MM.1S (cell line): ENCODE measurements at regions not wholly inside any gene's neighbourhood (a gene's known extent, or its start where the extent isn't known, plus 50 kb on each side); places are given as distances from the start of the nearest gene placed in this dataset.

ENCODE experiments used
- DNase-seq: peaks from one replicate; pipeline ENCODE4 v3.0.0-alpha.2; 2015
- H2AFZ ChIP-seq: fragments of 300-600 bp; sonication (generic); 2 replicates; pipeline ENCODE4 v1.6.0; 2016; ENCODE audit warnings: antibody characterized with exemption, low read length
- H3F3A ChIP-seq: fragments of 300-600 bp; sonication (generic); 2 replicates; pipeline ENCODE4 v1.6.1; 2016; ENCODE audit warnings: mild to moderate bottlenecking, antibody characterized with exemption, low read length, moderate library complexity, mixed read lengths; ENCODE audit not compliant: insufficient read depth
- H3K27ac ChIP-seq: fragments of 300-600 bp; sonication (generic); 2 replicates; pipeline ENCODE4 v1.5.1; 2016; ENCODE audit warnings: mild to moderate bottlenecking, low read length
- H3K27me3 ChIP-seq: fragments of 300-600 bp; sonication (generic); replicated peaks from 2 replicates; pipeline ENCODE4 v1.6.0; 2016; ENCODE audit warnings: low read length; ENCODE audit not compliant: insufficient read depth
- H3K36me3 ChIP-seq: fragments of 300-600 bp; sonication (generic); replicated peaks from 2 replicates; pipeline ENCODE4 v1.6.1; 2016; ENCODE audit warnings: mild to moderate bottlenecking, low read length, mixed read lengths; ENCODE audit not compliant: insufficient read depth
- H3K4me1 ChIP-seq: fragments of 300-600 bp; sonication (generic); 2 replicates; pipeline ENCODE4 v1.6.1; 2016; ENCODE audit warnings: low read length, mixed read lengths
- H3K4me2 ChIP-seq: fragments of 300-600 bp; sonication (generic); 2 replicates; pipeline ENCODE4 v1.6.0; 2016; ENCODE audit warnings: low read depth, low read length
- H3K4me3 ChIP-seq: fragments of 300-600 bp; sonication (generic); 2 replicates; pipeline ENCODE4 v1.5.1; 2016; ENCODE audit warnings: low read length, mixed read lengths
- H3K79me2 ChIP-seq: fragments of 300-600 bp; sonication (generic); 2 replicates; pipeline ENCODE4 v1.6.1; 2016; ENCODE audit warnings: mixed run types, low read length, mixed read lengths
- H3K9ac ChIP-seq: fragments of 300-600 bp; sonication (generic); 2 replicates; pipeline ENCODE4 v1.6.1; 2016; ENCODE audit warnings: low read length, mixed read lengths
- H3K9me2 ChIP-seq: fragments of 300-600 bp; sonication (generic); replicated peaks from 2 replicates; pipeline ENCODE4 v1.6.1; 2016; ENCODE audit warnings: mild to moderate bottlenecking, low read length, mixed read lengths; ENCODE audit not compliant: insufficient read depth
- H3K9me3 ChIP-seq: fragments of 300-600 bp; sonication (generic); replicated peaks from 2 replicates; pipeline ENCODE4 v1.6.1; 2016; ENCODE audit warnings: mild to moderate bottlenecking, low read length, mixed read lengths; ENCODE audit not compliant: insufficient read depth
- H4K20me1 ChIP-seq: fragments of 300-600 bp; sonication (generic); 2 replicates; pipeline ENCODE4 v1.6.1; 2016; ENCODE audit warnings: mild to moderate bottlenecking, low read length, moderate library complexity, mixed read lengths; ENCODE audit not compliant: insufficient read depth
- EZH2 ChIP-seq: fragments of 300-600 bp; sonication (generic); optimal IDR thresholded peaks from 2 replicates; pipeline ENCODE3; 2017; ENCODE audit warnings: low read depth, mild to moderate bottlenecking, antibody characterized with exemption, low read length, mixed read lengths
- EZH2phosphoT487 ChIP-seq: fragments of 300-600 bp; sonication (generic); IDR thresholded peaks from 2 replicates; pipeline ENCODE4 v1.6.1; 2018; ENCODE audit warnings: antibody characterized with exemption, low read length
- TF ChIP-seq, protein P1 (sequence below): fragments of 300-600 bp; sonication (generic); IDR thresholded peaks from 2 replicates; pipeline ENCODE4 v1.5.1; 2016; ENCODE audit warnings: antibody characterized with exemption, low read length, mixed read lengths

DNA sequence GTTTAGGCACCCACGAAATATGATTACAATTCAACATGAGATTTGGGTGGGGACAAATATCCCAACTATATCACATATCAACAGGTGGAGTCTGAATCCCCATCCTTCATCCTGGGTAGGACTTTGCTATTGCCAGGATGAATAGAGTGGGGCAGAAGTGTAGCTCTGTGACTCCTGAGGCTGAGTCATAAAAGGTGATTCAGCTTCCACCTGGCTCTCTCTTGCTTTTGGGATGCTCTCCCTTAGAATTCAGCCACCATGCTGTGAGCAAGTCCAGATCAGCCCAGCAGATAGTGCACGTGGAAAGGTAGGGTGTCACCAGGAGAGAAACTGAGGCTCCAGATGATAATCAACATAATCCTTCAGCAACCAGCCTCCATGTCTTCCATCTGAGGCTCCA lies 193.8 kb upstream of the BCOR start:
- TF ChIP-seq EZH2 (no peak), EZH2phosphoT487 (no peak)
- TF ChIP-seq, protein P1, sequence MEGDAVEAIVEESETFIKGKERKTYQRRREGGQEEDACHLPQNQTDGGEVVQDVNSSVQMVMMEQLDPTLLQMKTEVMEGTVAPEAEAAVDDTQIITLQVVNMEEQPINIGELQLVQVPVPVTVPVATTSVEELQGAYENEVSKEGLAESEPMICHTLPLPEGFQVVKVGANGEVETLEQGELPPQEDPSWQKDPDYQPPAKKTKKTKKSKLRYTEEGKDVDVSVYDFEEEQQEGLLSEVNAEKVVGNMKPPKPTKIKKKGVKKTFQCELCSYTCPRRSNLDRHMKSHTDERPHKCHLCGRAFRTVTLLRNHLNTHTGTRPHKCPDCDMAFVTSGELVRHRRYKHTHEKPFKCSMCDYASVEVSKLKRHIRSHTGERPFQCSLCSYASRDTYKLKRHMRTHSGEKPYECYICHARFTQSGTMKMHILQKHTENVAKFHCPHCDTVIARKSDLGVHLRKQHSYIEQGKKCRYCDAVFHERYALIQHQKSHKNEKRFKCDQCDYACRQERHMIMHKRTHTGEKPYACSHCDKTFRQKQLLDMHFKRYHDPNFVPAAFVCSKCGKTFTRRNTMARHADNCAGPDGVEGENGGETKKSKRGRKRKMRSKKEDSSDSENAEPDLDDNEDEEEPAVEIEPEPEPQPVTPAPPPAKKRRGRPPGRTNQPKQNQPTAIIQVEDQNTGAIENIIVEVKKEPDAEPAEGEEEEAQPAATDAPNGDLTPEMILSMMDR, result no peak
- Histone ChIP-seq H3K79me2 (no peaks in the 10 kb centered on the region), H4K20me1 (no peaks in the 10 kb centered on the region), H3K4me3 (no peak overlapping the region), H3K4me1 (no peaks in the 10 kb centered on the region), H3K9ac (no peak overlapping the region), H3K4me2 (no peak overlapping the region), H3F3A (no peaks in the 10 kb centered on the region), H3K9me3 (no peaks in the 10 kb centered on the region), H3K27ac (no peak overlapping the region), H3K9me2 (no peaks in the 10 kb centered on the region), H2AFZ (no peak overlapping the region), H3K36me3 (no peaks in the 10 kb centered on the region), H3K27me3 (no peaks in the 10 kb centered on the region)
- no peak for DNase-seq

DNA sequence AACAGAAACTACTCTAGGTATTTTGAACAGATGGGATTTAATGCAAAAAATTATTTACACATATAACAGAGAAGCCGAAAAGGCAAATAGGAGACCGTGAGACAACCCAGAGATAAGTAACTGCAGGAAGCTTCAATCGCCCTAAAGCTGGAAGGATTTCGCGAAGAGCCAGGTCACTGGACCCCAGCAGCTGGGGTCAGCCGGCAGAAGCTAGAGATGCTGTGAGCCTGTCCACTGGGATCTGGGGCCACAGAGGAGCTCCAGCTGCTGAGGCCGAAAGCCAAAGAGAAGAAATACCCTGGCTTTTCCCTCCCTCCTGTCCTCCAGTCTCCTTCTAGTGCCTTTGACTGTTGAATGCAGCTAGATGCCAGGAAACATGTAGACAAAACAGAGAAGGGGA lies 192.8 kb upstream of the BCOR start:
- no peak overlapping the region for H3K4me3 ChIP-seq
- no peaks in the 10 kb centered on the region for H3K27me3 ChIP-seq
- no peaks in the 10 kb centered on the region for H3K9me2 ChIP-seq
- H3K9me3 ChIP-seq, result no peaks in the 10 kb centered on the region
- no peaks in the 10 kb centered on the region for H4K20me1 ChIP-seq
- no peaks in the 10 kb centered on the region for H3K4me1 ChIP-seq
- H3K27ac ChIP-seq, result no peak overlapping the region
- no peak overlapping the region for H3K9ac ChIP-seq
- H3F3A ChIP-seq, result no peaks in the 10 kb centered on the region
- no peak overlapping the region for H2AFZ ChIP-seq
- no peak overlapping the region for H3K4me2 ChIP-seq
- H3K79me2 ChIP-seq, result no peaks in the 10 kb centered on the region
- H3K36me3 ChIP-seq, result no peaks in the 10 kb centered on the region
- TF ChIP-seq EZH2phosphoT487 (no peak), EZH2 (no peak)
- TF ChIP-seq, protein P1, result no peak
- no peak for DNase-seq

DNA sequence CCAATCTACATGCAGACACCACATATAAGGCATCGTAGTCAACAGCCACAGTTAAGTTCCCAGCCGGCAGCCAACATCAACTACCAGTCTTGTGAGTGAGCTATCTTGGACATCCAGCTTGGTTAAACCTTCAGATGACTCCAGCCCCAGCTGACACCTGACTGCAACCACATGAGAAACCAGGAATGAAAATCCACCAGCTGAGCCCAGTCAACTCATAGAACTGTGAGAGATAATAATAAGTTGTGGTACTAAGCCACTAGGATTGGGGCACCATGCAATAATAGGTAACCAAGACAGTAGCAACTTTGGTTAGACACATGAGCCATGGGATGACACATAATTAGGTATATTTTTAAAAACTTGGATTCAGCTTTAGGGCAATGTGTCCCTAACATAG lies 188.1 kb upstream of the BCOR start:
- Histone ChIP-seq H3K9ac (no peak overlapping the region), H3K4me3 (no peak overlapping the region), H3K9me2 (no peaks in the 10 kb centered on the region), H3K4me1 (no peaks in the 10 kb centered on the region), H3K27me3 (no peaks in the 10 kb centered on the region), H2AFZ (no peak overlapping the region), H3F3A (no peaks in the 10 kb centered on the region), H4K20me1 (no peaks in the 10 kb centered on the region), H3K79me2 (no peaks in the 10 kb centered on the region), H3K9me3 (no peaks in the 10 kb centered on the region), H3K27ac (no peak overlapping the region), H3K4me2 (no peak overlapping the region), H3K36me3 (no peaks in the 10 kb centered on the region)
- no peak for DNase-seq
- TF ChIP-seq, protein P1, result no peak
- no peak for TF ChIP-seq EZH2phosphoT487
- no peak for TF ChIP-seq EZH2
